RPMI8226 (cell line): ENCODE measurements at regions not wholly inside any gene's neighbourhood (a gene's known extent, or its start where the extent isn't known, plus 50 kb on each side); places are given as distances from the start of the nearest gene placed in this dataset.

ENCODE experiments used
- DNase-seq: peaks from one replicate; pipeline ENCODE4 v3.0.0-alpha.2; 2015

- DNase-seq = no peak
Observed at GRCh38 chr14:65329911-65330310, 82.6 kb upstream of the FUT8 start.

GRCh38 chr14:65330416-65330815, 82.1 kb upstream of the FUT8 start:
- no peak for DNase-seq

GRCh38 chr14:65331652-65332051, 80.9 kb upstream of the FUT8 start:
- DNase-seq = no peak

- peak; percentile 49 for DNase-seq
Observed at GRCh38 chr14:65332141-65332871, 80.2 kb upstream of the FUT8 start.

- DNase-seq = no peak
Observed at GRCh38 chr14:65333943-65334687, 78.4 kb upstream of the FUT8 start.

- no peak for DNase-seq
Observed at GRCh38 chr14:65334765-65335410, 77.6 kb upstream of the FUT8 start.

- DNase-seq = no peak
Observed at GRCh38 chr14:65335411-65335947, 77.1 kb upstream of the FUT8 start.

GRCh38 chr14:65336191-65336591, 76.3 kb upstream of the FUT8 start:
- no peak for DNase-seq

GRCh38 chr14:65339866-65340265, 72.7 kb upstream of the FUT8 start:
- DNase-seq = no peak

GRCh38 chr14:65344011-65344410, 68.5 kb upstream of the FUT8 start:
- DNase-seq = no peak

GRCh38 chr14:65345266-65345665, 67.3 kb upstream of the FUT8 start:
- no peak for DNase-seq

- DNase-seq = no peak
Observed at GRCh38 chr14:65346474-65346873, 66.1 kb upstream of the FUT8 start.

GRCh38 chr14:65346895-65347294, 65.6 kb upstream of the FUT8 start:
- DNase-seq = peak; percentile 72

GRCh38 chr14:65348137-65348536, 64.4 kb upstream of the FUT8 start:
- DNase-seq = peak; percentile 47

GRCh38 chr14:65349100-65349499, 63.4 kb upstream of the FUT8 start:
- DNase-seq = no peak

- peak; percentile 73 for DNase-seq
Observed at GRCh38 chr14:65351493-65352194, 60.9 kb upstream of the FUT8 start.

- peak; percentile 82 for DNase-seq
Observed at GRCh38 chr14:65352964-65353530, 59.5 kb upstream of the FUT8 start.

GRCh38 chr14:65354131-65354530, 58.4 kb upstream of the FUT8 start:
- peak; percentile 30 for DNase-seq

GRCh38 chr14:65354715-65355114, 57.8 kb upstream of the FUT8 start:
- DNase-seq = peak; percentile 79

GRCh38 chr14:65356327-65356836, 56.1 kb upstream of the FUT8 start:
- peak; percentile 91 for DNase-seq

- DNase-seq = peak; percentile 86
Observed at GRCh38 chr14:65357113-65357512, 55.4 kb upstream of the FUT8 start.

- peak; percentile 14 for DNase-seq
Observed at GRCh38 chr14:65357689-65358088, 54.8 kb upstream of the FUT8 start.
